OCI-LY1 (cell line): ENCODE measurements at regions not wholly inside any gene's neighbourhood (a gene's known extent, or its start where the extent isn't known, plus 50 kb on each side); places are given as distances from the start of the nearest gene placed in this dataset.

Experiments
- H2AFZ ChIP-seq: fragments of 200-600 bp; sonication (generic), shearing (Covaris generic); 2 replicates; pipeline ENCODE4 v1.6.0; 2014; ENCODE audit warnings: antibody characterized with exemption, mild to moderate bottlenecking, low read length
- H3F3A ChIP-seq: fragments of 200-600 bp; sonication (generic), shearing (Covaris generic); 2 replicates; pipeline ENCODE4 v1.6.0; 2014; ENCODE audit warnings: mild to moderate bottlenecking, antibody characterized with exemption, low read length, moderate library complexity; ENCODE audit not compliant: insufficient read depth
- H3K27ac ChIP-seq: fragments of 200-600 bp; sonication (generic); 2 replicates; pipeline ENCODE4 v1.5.1; 2014; ENCODE audit warnings: low read length, mixed run types, mild to moderate bottlenecking, low read depth; ENCODE audit not compliant: poor library complexity, severe bottlenecking
- H3K27me3 ChIP-seq: fragments of 200-600 bp; sonication (generic); 2 replicates; pipeline ENCODE4 v1.6.0; 2014; ENCODE audit warnings: antibody characterized with exemption, mild to moderate bottlenecking, low read length, moderate library complexity; ENCODE audit not compliant: insufficient read depth
- H3K36me3 ChIP-seq: fragments of 200-600 bp; sonication (generic); 2 replicates; pipeline ENCODE4 v1.6.1; 2014; ENCODE audit warnings: mild to moderate bottlenecking, antibody characterized with exemption, low read length, moderate library complexity, mixed read lengths; ENCODE audit not compliant: insufficient read depth
- H3K4me1 ChIP-seq: fragments of 200-600 bp; sonication (generic); 2 replicates; pipeline ENCODE4 v1.5.1; 2014; ENCODE audit warnings: mild to moderate bottlenecking, low read length, moderate library complexity; ENCODE audit not compliant: insufficient read depth, severe bottlenecking
- H3K4me2 ChIP-seq: fragments of 200-600 bp; sonication (generic), shearing (Covaris generic); 2 replicates; pipeline ENCODE4 v1.6.1; 2014; ENCODE audit warnings: low read length
- H3K4me3 ChIP-seq: fragments of 200-600 bp; sonication (generic); 2 replicates; pipeline ENCODE4 v1.5.1; 2014; ENCODE audit warnings: low read length, low read depth, mild to moderate bottlenecking, mixed read lengths; ENCODE audit not compliant: poor library complexity, severe bottlenecking
- H3K79me2 ChIP-seq: fragments of 200-600 bp; shearing (Covaris generic); 2 replicates; pipeline ENCODE4 v1.6.1; 2016; ENCODE audit warnings: mixed run types, low read length, mixed read lengths; ENCODE audit not compliant: insufficient read depth
- H3K9ac ChIP-seq: fragments of 200-600 bp; sonication (generic), shearing (Covaris generic); 2 replicates; pipeline ENCODE4 v1.6.1; 2014; ENCODE audit warnings: mild to moderate bottlenecking, low read length, mixed read lengths
- H3K9me2 ChIP-seq: fragments of 200-600 bp; sonication (generic), shearing (Covaris generic); 2 replicates; pipeline ENCODE4 v1.6.1; 2014; ENCODE audit warnings: low read depth, mild to moderate bottlenecking, low read length, mixed read lengths
- H3K9me3 ChIP-seq: fragments of 200-600 bp; shearing (Covaris generic); 2 replicates; pipeline ENCODE4 v1.6.1; 2014; ENCODE audit warnings: low read length, mixed read lengths
- H4K20me1 ChIP-seq: fragments of 200-600 bp; sonication (generic), shearing (Covaris generic); 2 replicates; pipeline ENCODE4 v1.6.0; 2016; ENCODE audit warnings: mild to moderate bottlenecking, low read length; ENCODE audit not compliant: insufficient read depth
- EZH2 ChIP-seq: fragments of 200-600 bp; sonication (generic), shearing (Covaris generic); IDR thresholded peaks from 2 replicates; pipeline ENCODE4 v1.8.0; 2017; ENCODE audit warnings: borderline replicate concordance, mixed run types, mild to moderate bottlenecking, antibody characterized with exemption, low read length, moderate library complexity, mixed read lengths
- TF ChIP-seq, protein P1 (sequence below): fragments of 200-600 bp; sonication (generic), shearing (Covaris generic); IDR thresholded peaks from 2 replicates; pipeline ENCODE4 v1.5.1; 2017; ENCODE audit warnings: mild to moderate bottlenecking, antibody characterized with exemption, low read length, moderate library complexity, mixed read lengths

GRCh38 chr5:12313602-12314001 is 409.4 kb upstream of the CTNND2 start:
- Histone ChIP-seq H3K36me3 (no peaks in the 10 kb centered on the region), H2AFZ (no peak overlapping the region), H3K9me2 (no peaks in the 10 kb centered on the region), H3K9ac (no peak overlapping the region), H3K9me3 (no peaks in the 10 kb centered on the region), H3F3A (no peaks in the 10 kb centered on the region), H4K20me1 (no peaks in the 10 kb centered on the region), H3K4me3 (no peak overlapping the region), H3K4me2 (no peak overlapping the region), H3K27ac (no peak overlapping the region), H3K79me2 (no peaks in the 10 kb centered on the region), H3K4me1 (no peaks in the 10 kb centered on the region), H3K27me3 (no peaks in the 10 kb centered on the region)
- TF ChIP-seq, protein P1, sequence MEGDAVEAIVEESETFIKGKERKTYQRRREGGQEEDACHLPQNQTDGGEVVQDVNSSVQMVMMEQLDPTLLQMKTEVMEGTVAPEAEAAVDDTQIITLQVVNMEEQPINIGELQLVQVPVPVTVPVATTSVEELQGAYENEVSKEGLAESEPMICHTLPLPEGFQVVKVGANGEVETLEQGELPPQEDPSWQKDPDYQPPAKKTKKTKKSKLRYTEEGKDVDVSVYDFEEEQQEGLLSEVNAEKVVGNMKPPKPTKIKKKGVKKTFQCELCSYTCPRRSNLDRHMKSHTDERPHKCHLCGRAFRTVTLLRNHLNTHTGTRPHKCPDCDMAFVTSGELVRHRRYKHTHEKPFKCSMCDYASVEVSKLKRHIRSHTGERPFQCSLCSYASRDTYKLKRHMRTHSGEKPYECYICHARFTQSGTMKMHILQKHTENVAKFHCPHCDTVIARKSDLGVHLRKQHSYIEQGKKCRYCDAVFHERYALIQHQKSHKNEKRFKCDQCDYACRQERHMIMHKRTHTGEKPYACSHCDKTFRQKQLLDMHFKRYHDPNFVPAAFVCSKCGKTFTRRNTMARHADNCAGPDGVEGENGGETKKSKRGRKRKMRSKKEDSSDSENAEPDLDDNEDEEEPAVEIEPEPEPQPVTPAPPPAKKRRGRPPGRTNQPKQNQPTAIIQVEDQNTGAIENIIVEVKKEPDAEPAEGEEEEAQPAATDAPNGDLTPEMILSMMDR: no peak
- no peak for TF ChIP-seq EZH2

GRCh38 chr5:12312343-12312742 is 408.1 kb upstream of the CTNND2 start:
- H3F3A ChIP-seq: no peaks in the 10 kb centered on the region
- TF ChIP-seq, protein P1: no peak
- no peak for TF ChIP-seq EZH2
- H2AFZ ChIP-seq: no peak overlapping the region
- no peaks in the 10 kb centered on the region for H3K4me1 ChIP-seq
- H3K79me2 ChIP-seq: no peaks in the 10 kb centered on the region
- H3K4me3 ChIP-seq: no peak overlapping the region
- H3K4me2 ChIP-seq: no peak overlapping the region
- no peak overlapping the region for H3K9ac ChIP-seq
- H3K27ac ChIP-seq: no peak overlapping the region
- H3K9me3 ChIP-seq: no peaks in the 10 kb centered on the region
- no peaks in the 10 kb centered on the region for H4K20me1 ChIP-seq
- H3K27me3 ChIP-seq: no peaks in the 10 kb centered on the region
- H3K9me2 ChIP-seq: no peaks in the 10 kb centered on the region
- no peaks in the 10 kb centered on the region for H3K36me3 ChIP-seq

DNA sequence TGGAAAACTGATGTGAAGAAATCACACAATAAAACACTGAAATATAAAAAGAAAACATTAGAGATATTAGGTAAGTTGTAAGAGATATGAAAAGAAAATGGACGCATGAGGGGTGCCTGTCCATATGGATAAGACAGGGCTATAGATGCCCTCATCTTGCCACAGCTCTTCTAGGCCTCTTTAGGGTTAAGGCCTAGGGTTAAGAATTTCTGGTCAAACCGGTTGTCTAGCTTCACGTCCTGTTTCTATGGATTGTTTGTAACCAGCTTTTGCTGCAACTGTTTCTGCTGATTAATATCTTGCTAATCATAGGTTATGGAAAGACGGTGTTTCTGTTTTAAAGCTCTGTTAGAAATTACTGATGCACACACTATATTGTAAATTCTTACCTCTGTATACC is 389.9 kb upstream of the CTNND2 start:
- Histone ChIP-seq H3K36me3 (no peaks in the 10 kb centered on the region), H3K9me2 (no peaks in the 10 kb centered on the region), H4K20me1 (no peaks in the 10 kb centered on the region), H3K4me3 (no peak overlapping the region), H3F3A (no peaks in the 10 kb centered on the region), H3K4me2 (no peak overlapping the region), H3K9me3 (no peaks in the 10 kb centered on the region), H3K79me2 (no peaks in the 10 kb centered on the region), H3K27me3 (no peaks in the 10 kb centered on the region), H2AFZ (no peak overlapping the region), H3K9ac (no peak overlapping the region), H3K27ac (no peak overlapping the region), H3K4me1 (no peaks in the 10 kb centered on the region)
- TF ChIP-seq, protein P1: no peak
- TF ChIP-seq EZH2: no peak
